Peyer's patch (tissue), 4 donors: ENCODE measurements at regions not wholly inside any gene's neighbourhood (a gene's known extent, or its start where the extent isn't known, plus 50 kb on each side); places are given as distances from the start of the nearest gene placed in this dataset.

Source experiments
- CTCF ChIP-seq, 6 experiments: fragments of 450-650 bp in 4 of 6; fragments of 200-600 bp in 2 of 6; sonication (generic) in 1 of 6; IDR thresholded peaks; one replicate each; pipeline ENCODE4 v1.5.1; 2017 to 2019; ENCODE audit warnings: antibody characterized with exemption in 6 of 6, mild to moderate bottlenecking in 3 of 6, moderate library complexity in 1 of 6
- POLR2A ChIP-seq, 2 donors: fragments of 450-650 bp; IDR thresholded peaks; one replicate each; pipeline ENCODE4 v1.5.1; 2017; ENCODE audit warnings: antibody characterized with exemption in 2 of 2, mild to moderate bottlenecking in 2 of 2, moderate library complexity in 2 of 2

- TF ChIP-seq POLR2A (IDR thresholded peaks at IDR 0.05) (no peak), CTCF (IDR thresholded peaks at IDR 0.05) (peak in 3 of 6 experiments; percentile 15 to 39 (median 30))
Observed at GRCh38 chr13:78317030-78317429, 286.3 kb downstream of the POU4F1 start.
